Large intestine (tissue), 3 donors: ENCODE measurements at regions not wholly inside any gene's neighbourhood (a gene's known extent, or its start where the extent isn't known, plus 50 kb on each side); places are given as distances from the start of the nearest gene placed in this dataset.

Source experiments
- DNase-seq, 2 donors: peaks; one replicate each; pipeline versions ENCODE4 v3.0.0 to v3.0.0-alpha.2; 2013
- H3K27ac ChIP-seq: one replicate; pipeline ENCODE4 v1.5.1; 2013; ENCODE audit warnings: low read length
- H3K27me3 ChIP-seq: 2 replicates; pipeline ENCODE4 v1.6.1; 2013; ENCODE audit warnings: low read length; ENCODE audit not compliant: control insufficient read depth, insufficient read depth
- H3K36me3 ChIP-seq: 2 replicates; pipeline ENCODE4 v1.6.1; 2013; ENCODE audit warnings: low read length; ENCODE audit not compliant: control insufficient read depth, insufficient read depth
- H3K4me1 ChIP-seq: one replicate; pipeline ENCODE4 v1.6.1; 2013; ENCODE audit warnings: low read length; ENCODE audit not compliant: control insufficient read depth, insufficient read depth
- H3K4me3 ChIP-seq: one replicate; pipeline ENCODE4 v1.5.1; 2013; ENCODE audit warnings: low read length
- H3K9me3 ChIP-seq: one replicate; pipeline ENCODE4 v1.6.1; 2013; ENCODE audit warnings: mild to moderate bottlenecking, low read depth, low read length, moderate library complexity; ENCODE audit not compliant: control insufficient read depth
- WGBS: methylation state at CpG from one replicate; pipeline ENCODE4 v1.1.5; 2013; ENCODE audit warnings: low lambda C conversion rate; ENCODE audit not compliant: insufficient coverage; 5-methylcytosine and 5-hydroxymethylcytosine counted together

- Histone ChIP-seq H3K4me1 (no peaks in the 10 kb centered on the region), H3K27me3 (no peaks in the 10 kb centered on the region), H3K9me3 (no peaks in the 10 kb centered on the region), H3K36me3 (no peaks in the 10 kb centered on the region), H3K4me3 (no peak overlapping the region), H3K27ac (no peak overlapping the region)
- no peak for DNase-seq
- no CpG with 5 or more reads among the region's 4 CpGs for WGBS
Measured at GRCh38 chr13:39913339-39913738, 257.9 kb downstream of the COG6 start.

- DNase-seq: no peak
- Histone ChIP-seq H3K36me3 (no peaks in the 10 kb centered on the region), H3K27me3 (no peaks in the 10 kb centered on the region), H3K4me1 (no peaks in the 10 kb centered on the region), H3K4me3 (no peak overlapping the region), H3K9me3 (no peaks in the 10 kb centered on the region), H3K27ac (no peak overlapping the region)
- no CpG with 5 or more reads among the region's 2 CpGs for WGBS
Measured at GRCh38 chr13:39913928-39914327, 258.5 kb downstream of the COG6 start.

GRCh38 chr13:39915418-39915817 lies 260.0 kb downstream of the COG6 start:
- H3K27me3 ChIP-seq: no peaks in the 10 kb centered on the region
- no peaks in the 10 kb centered on the region for H3K36me3 ChIP-seq
- H3K4me3 ChIP-seq: no peak overlapping the region
- no peaks in the 10 kb centered on the region for H3K9me3 ChIP-seq
- H3K4me1 ChIP-seq: no peaks in the 10 kb centered on the region
- no peak for DNase-seq
- no peak overlapping the region for H3K27ac ChIP-seq

- Histone ChIP-seq H3K4me3 (no peak overlapping the region), H3K27me3 (no peaks in the 10 kb centered on the region), H3K36me3 (no peaks in the 10 kb centered on the region), H3K9me3 (no peaks in the 10 kb centered on the region), H3K4me1 (no peaks in the 10 kb centered on the region), H3K27ac (no peak overlapping the region)
- no CpG with 5 or more reads among the region's 2 CpGs for WGBS
- no peak for DNase-seq
Measured at GRCh38 chr13:39916330-39916729, 260.9 kb downstream of the COG6 start.

GRCh38 chr13:39918620-39919236 lies 263.3 kb downstream of the COG6 start:
- Histone ChIP-seq H3K36me3 (no peaks in the 10 kb centered on the region), H3K27me3 (no peaks in the 10 kb centered on the region), H3K4me1 (no peaks in the 10 kb centered on the region), H3K27ac (no peak overlapping the region), H3K9me3 (no peaks in the 10 kb centered on the region), H3K4me3 (no peak overlapping the region)
- DNase-seq: no peak
- WGBS: 100% methylated on average over 1 of the region's 5 CpGs

GRCh38 chr13:39920613-39921012 lies 265.2 kb downstream of the COG6 start:
- DNase-seq: no peak
- Histone ChIP-seq H3K27me3 (no peaks in the 10 kb centered on the region), H3K36me3 (no peaks in the 10 kb centered on the region), H3K27ac (no peak overlapping the region), H3K9me3 (no peaks in the 10 kb centered on the region), H3K4me3 (no peak overlapping the region), H3K4me1 (no peaks in the 10 kb centered on the region)
- WGBS: 90% methylated on average over 2 of the region's 2 CpGs

GRCh38 chr13:39926345-39926744 lies 270.9 kb downstream of the COG6 start:
- Histone ChIP-seq H3K9me3 (no peaks in the 10 kb centered on the region), H3K36me3 (no peaks in the 10 kb centered on the region), H3K27ac (no peak overlapping the region), H3K4me1 (no peaks in the 10 kb centered on the region), H3K27me3 (no peaks in the 10 kb centered on the region), H3K4me3 (no peak overlapping the region)
- no peak for DNase-seq
- 60% methylated on average over 1 of the region's 1 CpG for WGBS

- H3K4me1 ChIP-seq: no peaks in the 10 kb centered on the region
- H3K36me3 ChIP-seq: no peaks in the 10 kb centered on the region
- H3K4me3 ChIP-seq: no peak overlapping the region
- H3K27me3 ChIP-seq: no peaks in the 10 kb centered on the region
- no peak overlapping the region for H3K27ac ChIP-seq
- WGBS: no CpG with 5 or more reads among the region's 2 CpGs
- DNase-seq: no peak
- no peaks in the 10 kb centered on the region for H3K9me3 ChIP-seq
Measured at GRCh38 chr13:39928261-39928660, 272.8 kb downstream of the COG6 start.

GRCh38 chr13:39929583-39929982 lies 274.1 kb downstream of the COG6 start:
- DNase-seq: no peak
- no peak overlapping the region for H3K27ac ChIP-seq
- H3K36me3 ChIP-seq: no peaks in the 10 kb centered on the region
- no peaks in the 10 kb centered on the region for H3K27me3 ChIP-seq
- no peaks in the 10 kb centered on the region for H3K4me1 ChIP-seq
- no CpG with 5 or more reads among the region's 1 CpG for WGBS
- no peaks in the 10 kb centered on the region for H3K9me3 ChIP-seq
- H3K4me3 ChIP-seq: no peak overlapping the region

GRCh38 chr13:39930060-39930459 lies 274.6 kb downstream of the COG6 start:
- no peaks in the 10 kb centered on the region for H3K4me1 ChIP-seq
- DNase-seq: no peak
- no CpG with 5 or more reads among the region's 2 CpGs for WGBS
- H3K9me3 ChIP-seq: no peaks in the 10 kb centered on the region
- H3K27me3 ChIP-seq: no peaks in the 10 kb centered on the region
- H3K27ac ChIP-seq: no peak overlapping the region
- H3K36me3 ChIP-seq: no peaks in the 10 kb centered on the region
- no peak overlapping the region for H3K4me3 ChIP-seq

GRCh38 chr13:39930544-39931444 lies 275.3 kb downstream of the COG6 start:
- no peak overlapping the region for H3K4me3 ChIP-seq
- H3K4me1 ChIP-seq: no peaks in the 10 kb centered on the region
- no peaks in the 10 kb centered on the region for H3K9me3 ChIP-seq
- DNase-seq: no peak
- no peaks in the 10 kb centered on the region for H3K27me3 ChIP-seq
- no peak overlapping the region for H3K27ac ChIP-seq
- no peaks in the 10 kb centered on the region for H3K36me3 ChIP-seq
- 87% methylated on average over 3 of the region's 6 CpGs for WGBS
